K562 (cell line): ENCODE measurements at regions not wholly inside any gene's neighbourhood (a gene's known extent, or its start where the extent isn't known, plus 50 kb on each side); places are given as distances from the start of the nearest gene placed in this dataset.

Source experiments
- ARID1B ChIP-seq: fragments of 450-650 bp; IDR thresholded peaks from 2 replicates; pipeline ENCODE4 v1.6.1; 2016; ENCODE audit warnings: antibody characterized with exemption, mild to moderate bottlenecking, inconsistent platforms
- ELF4 ChIP-seq: fragments of 450-650 bp; formaldehyde crosslinking; IDR thresholded peaks from 2 replicates; pipeline ENCODE4 v1.4.0; 2022; ENCODE audit warnings: missing genetic modification characterization
- GABPB1 ChIP-seq: sonication (generic); formaldehyde crosslinking; IDR thresholded peaks from 2 replicates; pipeline ENCODE4 v1.8.0; 2022; ENCODE audit warnings: mild to moderate bottlenecking, missing genetic modification reagents
- HDAC2 ChIP-seq: fragments of 450-650 bp; IDR thresholded peaks from 2 replicates; pipeline ENCODE4 v1.6.1; 2016; ENCODE audit warnings: mild to moderate bottlenecking
- KLF1 ChIP-seq: fragments of 450-650 bp; IDR thresholded peaks from 2 replicates; pipeline ENCODE4 v1.6.1; 2016; ENCODE audit warnings: missing genetic modification characterization, missing compliant biosample characterization
- NFE2 ChIP-seq: IDR thresholded peaks from 2 replicates; pipeline ENCODE4 v1.6.1; 2014; ENCODE audit warnings: antibody characterized with exemption, low read depth
- POLR2A ChIP-seq: fragments of 450-650 bp; conservative IDR thresholded peaks from 2 replicates; pipeline ENCODE4 v1.6.1; 2016
- POLR2AphosphoS5 ChIP-seq: IDR thresholded peaks from 2 replicates; pipeline ENCODE4 v1.6.1; 2011; ENCODE audit warnings: mild to moderate bottlenecking, low read depth, low read length, moderate library complexity; ENCODE audit not compliant: control insufficient read depth, insufficient read depth
- RFX5 ChIP-seq: IDR thresholded peaks from 2 replicates; pipeline ENCODE4 v1.6.1; 2011; ENCODE audit warnings: low read depth, mild to moderate bottlenecking, improper control_type of control experiment, low read length
- SMAD4 ChIP-seq: fragments of 250-450 bp; sonication (Bioruptor Pico); conservative IDR thresholded peaks from 2 replicates; pipeline ENCODE4 v1.8.0; 2021; ENCODE audit warnings: inconsistent platforms, mild to moderate bottlenecking, moderate library complexity
- ZNF124 ChIP-seq: sonication (generic); formaldehyde crosslinking; IDR thresholded peaks from 2 replicates; pipeline ENCODE4 v1.8.1; 2022; ENCODE audit warnings: missing genetic modification reagents
- ZNF217 ChIP-seq: sonication (generic); formaldehyde crosslinking; IDR thresholded peaks from 2 replicates; pipeline ENCODE4 v1.8.0; 2022; ENCODE audit warnings: mild to moderate bottlenecking, missing genetic modification reagents
- ZNF274 ChIP-seq: IDR thresholded peaks from 2 replicates; pipeline ENCODE4 v1.6.1; 2011; ENCODE audit warnings: low read depth, mild to moderate bottlenecking, low read length, moderate library complexity, borderline replicate concordance
- ZZZ3 ChIP-seq: fragments of 450-650 bp; IDR thresholded peaks from 2 replicates; pipeline ENCODE4 v1.6.1; 2016; ENCODE audit warnings: antibody characterized with exemption, mild to moderate bottlenecking, moderate library complexity

DNA sequence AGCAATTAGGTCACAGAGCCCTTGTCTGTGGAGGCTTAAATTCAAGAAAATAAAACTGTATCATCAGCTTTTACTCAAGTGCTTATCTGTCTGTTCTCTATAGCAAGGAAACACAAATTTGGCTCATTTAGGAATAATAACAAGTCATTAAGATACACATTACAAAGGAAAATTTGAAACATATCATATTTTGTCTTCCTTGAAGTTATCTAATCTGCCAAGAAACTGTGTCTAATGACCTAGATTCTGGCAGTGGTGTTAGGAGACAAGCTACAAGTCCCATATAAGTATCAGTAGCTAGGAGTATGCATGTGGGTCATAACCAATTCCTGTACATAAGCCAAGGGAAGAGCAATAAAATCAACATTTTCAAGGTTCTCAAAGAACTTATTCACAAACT lies 108.2 kb upstream of the SETMAR start:
- TF ChIP-seq POLR2AphosphoS5 (no peak), ELF4 (CRISPR knock-in tag) (no peak), RFX5 (no peak), ZNF217 (no peak), ZZZ3 (no peak), POLR2A (no peak), ZNF124 (CRISPR knock-in tag) (no peak), ZNF274 (no peak), ARID1B (no peak), KLF1 (tag) (no peak), HDAC2 (no peak), GABPB1 (CRISPR knock-in tag) (no peak), NFE2 (no peak), SMAD4 (CRISPR knock-in tag) (no peak)
